ENCODE measurements at regions not wholly inside any gene's neighbourhood (a gene's known extent, or its start where the extent isn't known, plus 50 kb on each side); places are given as distances from the start of the nearest gene placed in this dataset.

DNA sequence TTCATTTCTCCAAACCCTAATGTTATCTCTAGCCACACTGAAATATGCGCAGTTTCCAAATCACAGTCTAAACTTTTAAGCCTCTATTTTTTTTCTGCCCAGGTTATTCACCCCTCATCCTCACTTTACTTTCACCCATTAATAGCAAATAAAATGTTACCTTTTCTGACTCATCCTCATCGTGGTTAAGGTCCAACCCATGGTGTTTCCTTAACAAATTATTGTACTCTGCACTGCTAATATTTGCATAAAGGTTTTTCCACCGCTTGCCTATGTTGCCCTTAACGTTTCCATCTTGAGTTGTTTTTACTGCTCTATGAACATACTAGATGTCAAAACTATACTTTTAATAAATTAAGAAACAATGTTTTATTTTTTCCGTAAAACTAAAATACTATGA is 780.9 kb upstream of the KLHL1 start (continued):
- TF ChIP-seq ZNF564 (CRISPR knock-in tag; IDR thresholded peaks at IDR 0.05) = no peak
- TF ChIP-seq HMG20A (CRISPR knock-in tag; IDR thresholded peaks at IDR 0.05; ENCODE audit: borderline replicate concordance) = peak; percentile 92
- TF ChIP-seq, protein P1, sequence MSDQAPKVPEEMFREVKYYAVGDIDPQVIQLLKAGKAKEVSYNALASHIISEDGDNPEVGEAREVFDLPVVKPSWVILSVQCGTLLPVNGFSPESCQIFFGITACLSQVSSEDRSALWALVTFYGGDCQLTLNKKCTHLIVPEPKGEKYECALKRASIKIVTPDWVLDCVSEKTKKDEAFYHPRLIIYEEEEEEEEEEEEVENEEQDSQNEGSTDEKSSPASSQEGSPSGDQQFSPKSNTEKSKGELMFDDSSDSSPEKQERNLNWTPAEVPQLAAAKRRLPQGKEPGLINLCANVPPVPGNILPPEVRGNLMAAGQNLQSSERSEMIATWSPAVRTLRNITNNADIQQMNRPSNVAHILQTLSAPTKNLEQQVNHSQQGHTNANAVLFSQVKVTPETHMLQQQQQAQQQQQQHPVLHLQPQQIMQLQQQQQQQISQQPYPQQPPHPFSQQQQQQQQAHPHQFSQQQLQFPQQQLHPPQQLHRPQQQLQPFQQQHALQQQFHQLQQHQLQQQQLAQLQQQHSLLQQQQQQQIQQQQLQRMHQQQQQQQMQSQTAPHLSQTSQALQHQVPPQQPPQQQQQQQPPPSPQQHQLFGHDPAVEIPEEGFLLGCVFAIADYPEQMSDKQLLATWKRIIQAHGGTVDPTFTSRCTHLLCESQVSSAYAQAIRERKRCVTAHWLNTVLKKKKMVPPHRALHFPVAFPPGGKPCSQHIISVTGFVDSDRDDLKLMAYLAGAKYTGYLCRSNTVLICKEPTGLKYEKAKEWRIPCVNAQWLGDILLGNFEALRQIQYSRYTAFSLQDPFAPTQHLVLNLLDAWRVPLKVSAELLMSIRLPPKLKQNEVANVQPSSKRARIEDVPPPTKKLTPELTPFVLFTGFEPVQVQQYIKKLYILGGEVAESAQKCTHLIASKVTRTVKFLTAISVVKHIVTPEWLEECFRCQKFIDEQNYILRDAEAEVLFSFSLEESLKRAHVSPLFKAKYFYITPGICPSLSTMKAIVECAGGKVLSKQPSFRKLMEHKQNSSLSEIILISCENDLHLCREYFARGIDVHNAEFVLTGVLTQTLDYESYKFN (CRISPR knock-in tag; conservative IDR thresholded peaks at IDR 0.05) = peak; percentile 95
- TF ChIP-seq SNAPC2 (CRISPR knock-in tag; IDR thresholded peaks at IDR 0.05) = no peak
- TF ChIP-seq, protein P2, sequence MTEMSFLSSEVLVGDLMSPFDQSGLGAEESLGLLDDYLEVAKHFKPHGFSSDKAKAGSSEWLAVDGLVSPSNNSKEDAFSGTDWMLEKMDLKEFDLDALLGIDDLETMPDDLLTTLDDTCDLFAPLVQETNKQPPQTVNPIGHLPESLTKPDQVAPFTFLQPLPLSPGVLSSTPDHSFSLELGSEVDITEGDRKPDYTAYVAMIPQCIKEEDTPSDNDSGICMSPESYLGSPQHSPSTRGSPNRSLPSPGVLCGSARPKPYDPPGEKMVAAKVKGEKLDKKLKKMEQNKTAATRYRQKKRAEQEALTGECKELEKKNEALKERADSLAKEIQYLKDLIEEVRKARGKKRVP (CRISPR knock-in tag; IDR thresholded peaks at IDR 0.05) = peak in 1 of 2 experiments; percentile 62; a peak in 2 of 4 replicates
- TF ChIP-seq GFI1 (CRISPR knock-in tag; IDR thresholded peaks at IDR 0.05; ENCODE audit: borderline replicate concordance) = peak; percentile 80
- TF ChIP-seq ZNF766 (CRISPR knock-in tag; IDR thresholded peaks at IDR 0.05; ENCODE audit: borderline replicate concordance) = no peak
- TF ChIP-seq ZNF205 (CRISPR knock-in tag; IDR thresholded peaks at IDR 0.05) = 0 out of 2 replicates have a peak, but pooled peaks have one; percentile 45
- TF ChIP-seq EHMT2 (IDR thresholded peaks at IDR 0.05; ENCODE audit: borderline replicate concordance, low read depth, low read length) = peak; percentile 58; the same call in 1 of the 2 replicates
- TF ChIP-seq, protein P3, sequence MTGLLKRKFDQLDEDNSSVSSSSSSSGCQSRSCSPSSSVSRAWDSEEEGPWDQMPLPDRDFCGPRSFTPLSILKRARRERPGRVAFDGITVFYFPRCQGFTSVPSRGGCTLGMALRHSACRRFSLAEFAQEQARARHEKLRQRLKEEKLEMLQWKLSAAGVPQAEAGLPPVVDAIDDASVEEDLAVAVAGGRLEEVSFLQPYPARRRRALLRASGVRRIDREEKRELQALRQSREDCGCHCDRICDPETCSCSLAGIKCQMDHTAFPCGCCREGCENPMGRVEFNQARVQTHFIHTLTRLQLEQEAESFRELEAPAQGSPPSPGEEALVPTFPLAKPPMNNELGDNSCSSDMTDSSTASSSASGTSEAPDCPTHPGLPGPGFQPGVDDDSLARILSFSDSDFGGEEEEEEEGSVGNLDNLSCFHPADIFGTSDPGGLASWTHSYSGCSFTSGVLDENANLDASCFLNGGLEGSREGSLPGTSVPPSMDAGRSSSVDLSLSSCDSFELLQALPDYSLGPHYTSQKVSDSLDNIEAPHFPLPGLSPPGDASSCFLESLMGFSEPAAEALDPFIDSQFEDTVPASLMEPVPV (CRISPR knock-in tag; IDR thresholded peaks at IDR 0.05) = 0 out of 2 replicates have a peak, but pooled peaks have one; percentile 18
- no peak for TF ChIP-seq THAP8 (CRISPR knock-in tag; IDR thresholded peaks at IDR 0.05; ENCODE audit: borderline replicate concordance)
- TF ChIP-seq TCF7 (IDR thresholded peaks at IDR 0.05; ENCODE audit: low read depth) = peak; percentile 41; the same call in 1 of the 2 replicates
- peak in 1 of 2 experiments; percentile 67; a peak in 2 of 4 replicates for TF ChIP-seq KLF16 (CRISPR knock-in tag; IDR thresholded peaks at IDR 0.05)
- peak; percentile 69; the same call in 1 of the 2 replicates for TF ChIP-seq RCOR2 (CRISPR knock-in tag; IDR thresholded peaks at IDR 0.05)
- no peak for TF ChIP-seq ESRRA (CRISPR knock-in tag; IDR thresholded peaks at IDR 0.05; ENCODE audit: low read depth)
- TF ChIP-seq HDAC6 (IDR thresholded peaks at IDR 0.05; ENCODE audit: low read depth, low read length) = no peak
- peak; percentile 73 for TF ChIP-seq MED1 (CRISPR knock-in tag; IDR thresholded peaks at IDR 0.05)
- no peak for TF ChIP-seq KDM1A (CRISPR knock-in tag; IDR thresholded peaks at IDR 0.05)
- peak; percentile 80; the same call in 1 of the 2 replicates for TF ChIP-seq FOXJ3 (CRISPR knock-in tag; IDR thresholded peaks at IDR 0.05; ENCODE audit: borderline replicate concordance)
- TF ChIP-seq SMARCC2 (IDR thresholded peaks at IDR 0.05) = peak; percentile 77; the same call in 1 of the 2 replicates
- 0 out of 2 replicates have a peak, but pooled peaks have one; percentile 33 for TF ChIP-seq NR2F6 (IDR thresholded peaks at IDR 0.05)
- TF ChIP-seq NR2F6 (CRISPR knock-in tag; IDR thresholded peaks at IDR 0.05) = 0 out of 2 replicates have a peak, but pooled peaks have one; percentile 29
- peak; percentile 61 for TF ChIP-seq RARA (CRISPR knock-in tag; IDR thresholded peaks at IDR 0.05)
- peak; percentile 88 for TF ChIP-seq POGZ (CRISPR knock-in tag; IDR thresholded peaks at IDR 0.05)
- TF ChIP-seq ZKSCAN8 (CRISPR knock-in tag; IDR thresholded peaks at IDR 0.05; ENCODE audit: borderline replicate concordance) = peak; percentile 52; the same call in 1 of the 2 replicates
- no peak for TF ChIP-seq MTF2 (CRISPR knock-in tag; IDR thresholded peaks at IDR 0.05; ENCODE audit: borderline replicate concordance)
